ENCODE measurements at regions not wholly inside any gene's neighbourhood (a gene's known extent, or its start where the extent isn't known, plus 50 kb on each side); places are given as distances from the start of the nearest gene placed in this dataset.

GRCh38 chr1:73782901-73783300, 415.1 kb downstream of the LRRIQ3 start:
- TF ChIP-seq POLR2A (IDR thresholded peaks at IDR 0.05) (no peak), CTCF (IDR thresholded peaks at IDR 0.05) (no peak)

All from adrenal gland (tissue), 5 donors.